ENCODE measurements at regions not wholly inside any gene's neighbourhood (a gene's known extent, or its start where the extent isn't known, plus 50 kb on each side); places are given as distances from the start of the nearest gene placed in this dataset.

GRCh38 chr17:70338946-70339354 is 169.6 kb downstream of the KCNJ2 start:
- TF ChIP-seq, protein P1, sequence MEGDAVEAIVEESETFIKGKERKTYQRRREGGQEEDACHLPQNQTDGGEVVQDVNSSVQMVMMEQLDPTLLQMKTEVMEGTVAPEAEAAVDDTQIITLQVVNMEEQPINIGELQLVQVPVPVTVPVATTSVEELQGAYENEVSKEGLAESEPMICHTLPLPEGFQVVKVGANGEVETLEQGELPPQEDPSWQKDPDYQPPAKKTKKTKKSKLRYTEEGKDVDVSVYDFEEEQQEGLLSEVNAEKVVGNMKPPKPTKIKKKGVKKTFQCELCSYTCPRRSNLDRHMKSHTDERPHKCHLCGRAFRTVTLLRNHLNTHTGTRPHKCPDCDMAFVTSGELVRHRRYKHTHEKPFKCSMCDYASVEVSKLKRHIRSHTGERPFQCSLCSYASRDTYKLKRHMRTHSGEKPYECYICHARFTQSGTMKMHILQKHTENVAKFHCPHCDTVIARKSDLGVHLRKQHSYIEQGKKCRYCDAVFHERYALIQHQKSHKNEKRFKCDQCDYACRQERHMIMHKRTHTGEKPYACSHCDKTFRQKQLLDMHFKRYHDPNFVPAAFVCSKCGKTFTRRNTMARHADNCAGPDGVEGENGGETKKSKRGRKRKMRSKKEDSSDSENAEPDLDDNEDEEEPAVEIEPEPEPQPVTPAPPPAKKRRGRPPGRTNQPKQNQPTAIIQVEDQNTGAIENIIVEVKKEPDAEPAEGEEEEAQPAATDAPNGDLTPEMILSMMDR (IDR thresholded peaks at IDR 0.05) = no peak
- TF ChIP-seq POLR2A (IDR thresholded peaks at IDR 0.05; ENCODE audit: low read depth) (no peak), POLR2AphosphoS5 (IDR thresholded peaks at IDR 0.05) (no peak), EP300 (IDR thresholded peaks at IDR 0.05) (no peak)
